NT2/D1 (cell line): ENCODE measurements at regions not wholly inside any gene's neighbourhood (a gene's known extent, or its start where the extent isn't known, plus 50 kb on each side); places are given as distances from the start of the nearest gene placed in this dataset.

Experiments used
- SUZ12 ChIP-seq: IDR thresholded peaks from 2 replicates; pipeline ENCODE4 v1.6.1; 2011; ENCODE audit not compliant: insufficient read length, insufficient read depth; ENCODE audit errors: extremely low read depth
- YY1 ChIP-seq: IDR thresholded peaks from 2 replicates; pipeline ENCODE4 v1.6.1; 2011; ENCODE audit not compliant: insufficient read length, insufficient read depth
- ZNF274 ChIP-seq: IDR thresholded peaks from 2 replicates; pipeline ENCODE4 v1.6.1; 2011; ENCODE audit warnings: mild to moderate bottlenecking, low read depth, low read length

DNA sequence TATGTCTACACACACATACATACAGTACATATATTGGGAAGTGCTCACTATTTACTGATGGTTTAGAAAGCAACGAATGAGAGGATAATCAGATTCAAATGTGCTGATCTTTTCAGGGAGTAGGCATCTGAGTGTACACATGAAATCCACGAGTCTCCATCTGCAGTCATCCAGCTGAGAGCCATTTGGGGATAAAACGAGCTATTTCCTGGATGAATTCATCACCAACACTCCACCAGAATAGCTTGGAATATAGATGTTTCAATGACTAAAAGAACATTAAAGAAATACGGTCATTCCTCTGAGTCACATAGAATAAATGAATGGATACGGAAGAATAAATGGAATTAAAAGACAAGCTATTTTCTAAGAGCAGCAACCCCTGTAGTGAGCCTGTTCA, 721.6 kb upstream of the ARGLU1 start:
- no peak for TF ChIP-seq YY1
- TF ChIP-seq SUZ12: no peak
- TF ChIP-seq ZNF274: no peak
